ENCODE measurements at regions not wholly inside any gene's neighbourhood (a gene's known extent, or its start where the extent isn't known, plus 50 kb on each side); places are given as distances from the start of the nearest gene placed in this dataset.

GRCh38 chrY:21295206-21295605, 215.9 kb upstream of the RBMY1B start:
- no peak for DNase-seq

- no peak for DNase-seq
Measured at GRCh38 chrY:21302278-21302677, 208.9 kb upstream of the RBMY1B start.

GRCh38 chrY:21315366-21315765, 195.8 kb upstream of the RBMY1B start:
- no peak for DNase-seq

All from activated CD4-positive, alpha-beta T cell treated with anti-CD3 and anti-CD28 coated beads for 1 hour (primary cell).